ENCODE measurements at regions not wholly inside any gene's neighbourhood (a gene's known extent, or its start where the extent isn't known, plus 50 kb on each side); places are given as distances from the start of the nearest gene placed in this dataset.

DNA sequence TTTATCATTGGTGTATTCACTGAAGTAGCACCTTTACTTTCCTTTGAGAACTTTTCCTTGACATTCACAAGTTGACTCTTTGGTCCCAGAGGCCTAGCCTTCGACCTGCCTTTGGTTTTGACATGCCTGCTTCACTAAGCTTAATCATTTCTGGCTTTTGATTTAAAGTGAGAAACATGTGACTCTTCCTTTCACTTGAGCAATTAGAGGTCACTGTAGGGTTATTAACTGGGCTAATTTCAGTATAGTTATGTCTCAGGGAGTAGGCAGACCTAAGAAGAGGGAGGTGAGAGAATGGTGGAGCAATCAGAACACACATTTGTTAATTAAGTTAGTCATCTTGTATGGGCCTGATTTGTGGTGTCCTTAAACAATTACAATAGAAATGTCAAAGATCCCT, 1040.7 kb upstream of the SLC39A10 start:
- TF ChIP-seq, protein P1, sequence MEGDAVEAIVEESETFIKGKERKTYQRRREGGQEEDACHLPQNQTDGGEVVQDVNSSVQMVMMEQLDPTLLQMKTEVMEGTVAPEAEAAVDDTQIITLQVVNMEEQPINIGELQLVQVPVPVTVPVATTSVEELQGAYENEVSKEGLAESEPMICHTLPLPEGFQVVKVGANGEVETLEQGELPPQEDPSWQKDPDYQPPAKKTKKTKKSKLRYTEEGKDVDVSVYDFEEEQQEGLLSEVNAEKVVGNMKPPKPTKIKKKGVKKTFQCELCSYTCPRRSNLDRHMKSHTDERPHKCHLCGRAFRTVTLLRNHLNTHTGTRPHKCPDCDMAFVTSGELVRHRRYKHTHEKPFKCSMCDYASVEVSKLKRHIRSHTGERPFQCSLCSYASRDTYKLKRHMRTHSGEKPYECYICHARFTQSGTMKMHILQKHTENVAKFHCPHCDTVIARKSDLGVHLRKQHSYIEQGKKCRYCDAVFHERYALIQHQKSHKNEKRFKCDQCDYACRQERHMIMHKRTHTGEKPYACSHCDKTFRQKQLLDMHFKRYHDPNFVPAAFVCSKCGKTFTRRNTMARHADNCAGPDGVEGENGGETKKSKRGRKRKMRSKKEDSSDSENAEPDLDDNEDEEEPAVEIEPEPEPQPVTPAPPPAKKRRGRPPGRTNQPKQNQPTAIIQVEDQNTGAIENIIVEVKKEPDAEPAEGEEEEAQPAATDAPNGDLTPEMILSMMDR (IDR thresholded peaks at IDR 0.05) = no peak
- TF ChIP-seq POLR2A (IDR thresholded peaks at IDR 0.05) = no peak

Measured in lower leg skin (tissue), 3 donors.